HT-29 (cell line): ENCODE measurements at regions not wholly inside any gene's neighbourhood (a gene's known extent, or its start where the extent isn't known, plus 50 kb on each side); places are given as distances from the start of the nearest gene placed in this dataset.

Source experiments
- DNase-seq: peaks from one replicate; pipeline ENCODE4 v3.0.0-alpha.2; 2015; ENCODE audit warnings: low spot score

GRCh38 chr6:168384045-168385036 lies 56.6 kb upstream of the SMOC2 start:
- no peak for DNase-seq

GRCh38 chr6:168385037-168385759 lies 55.8 kb upstream of the SMOC2 start:
- no peak for DNase-seq

- no peak for DNase-seq
Observed at GRCh38 chr6:168385858-168386735, 54.9 kb upstream of the SMOC2 start.

GRCh38 chr6:168386973-168387372 lies 54.0 kb upstream of the SMOC2 start:
- no peak for DNase-seq

GRCh38 chr6:168387426-168387825 lies 53.6 kb upstream of the SMOC2 start:
- no peak for DNase-seq

- no peak for DNase-seq
Observed at GRCh38 chr6:168387911-168388310, 53.1 kb upstream of the SMOC2 start.

- DNase-seq, result no peak
Observed at GRCh38 chr6:168388641-168389633, 52.0 kb upstream of the SMOC2 start.

- no peak for DNase-seq
Observed at GRCh38 chr6:168390749-168391420, 50.1 kb upstream of the SMOC2 start.
